ENCODE measurements at regions not wholly inside any gene's neighbourhood (a gene's known extent, or its start where the extent isn't known, plus 50 kb on each side); places are given as distances from the start of the nearest gene placed in this dataset.

DNA sequence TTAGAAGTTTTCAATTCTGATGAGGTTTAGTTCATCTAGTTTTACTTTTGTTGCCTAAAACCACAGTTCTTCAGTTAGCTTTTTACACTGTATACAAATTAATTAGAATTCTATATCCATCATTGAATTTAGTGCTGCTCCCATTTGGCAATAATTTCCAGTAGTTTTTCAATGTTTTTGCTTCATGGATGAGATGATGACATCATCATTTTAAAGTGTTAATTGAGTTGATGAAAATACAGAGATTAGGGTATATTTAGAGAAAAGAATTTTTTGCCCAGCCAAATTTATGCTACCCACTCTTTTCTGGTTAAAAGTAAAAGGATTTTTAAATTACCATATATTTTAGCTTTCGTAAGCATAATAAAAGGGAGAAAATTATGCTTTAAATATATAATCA is 323.8 kb downstream of the TMEM167A start:
- ChIA-PET POLR2A (ENCODE audit: low non-redundant PET) (no interaction called here), CTCF (no interaction called here)
- Histone ChIP-seq H3K4me1 (ENCODE audit: insufficient read depth, low read length, poor library complexity, severe bottlenecking) (peaks cover 16% of the 10 kb centered on the region), H3K27me3 (replicated peaks; ENCODE audit: insufficient read depth, low read depth, low read length, poor library complexity) (peaks cover 24% of the 10 kb centered on the region), H3K27ac (ENCODE audit: low read depth, low read length, poor library complexity, severe bottlenecking) (no peak overlapping the region), H3K36me3 (ENCODE audit: insufficient read depth, low read length, poor library complexity, severe bottlenecking) (no peaks in the 10 kb centered on the region), H3K9me3 (ENCODE audit: low read depth, low read length, poor library complexity, severe bottlenecking) (peaks cover 10% of the 10 kb centered on the region), H3K4me3 (ENCODE audit: low read depth, low read length, poor library complexity, severe bottlenecking) (no peak overlapping the region)
- TF ChIP-seq EZH2 (IDR thresholded peaks at IDR 0.05; ENCODE audit: borderline replicate concordance, low read depth, low read length, poor library complexity, severe bottlenecking): no peak
- no peak for TF ChIP-seq CTCF (conservative IDR thresholded peaks at IDR 0.05; ENCODE audit: low read depth, low read length)
- intact Hi-C loops (cut with micrococcal nuclease; ENCODE audit: unreplicated experiment): no loop called here
- no TSS peak for BruUV-seq (replicated peaks)
- no peak for DNase-seq (ENCODE audit: low spot score)

DNA sequence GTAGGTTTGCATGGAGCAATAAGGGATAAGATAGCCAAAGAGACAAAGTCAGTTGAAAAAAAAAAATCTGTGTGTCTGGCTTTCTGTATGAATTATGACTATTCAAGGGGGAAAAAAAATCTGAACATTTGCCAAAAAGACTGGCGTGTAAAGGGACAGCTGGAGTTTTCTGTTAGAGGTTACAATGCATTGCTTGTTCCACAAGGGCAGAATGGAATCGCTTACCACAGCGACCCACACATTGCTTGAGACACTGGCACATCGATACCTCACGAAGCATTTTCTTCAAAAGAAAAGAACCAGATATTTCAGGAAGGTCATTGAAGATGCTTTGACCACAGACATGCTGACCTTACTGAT is 327.8 kb downstream of the TMEM167A start:
- peak overlapping the region; percentile 18 for H3K4me3 ChIP-seq (ENCODE audit: low read depth, low read length, poor library complexity, severe bottlenecking)
- H3K27me3 ChIP-seq (replicated peaks; ENCODE audit: insufficient read depth, low read depth, low read length, poor library complexity): peaks cover 20% of the 10 kb centered on the region
- peak overlapping the region; percentile 64 for H3K27ac ChIP-seq (ENCODE audit: low read depth, low read length, poor library complexity, severe bottlenecking)
- no TSS peak for BruUV-seq (replicated peaks)
- intact Hi-C loops (cut with micrococcal nuclease; ENCODE audit: unreplicated experiment): loop anchor here (1.0 to 5.0 kb wide), 2 partner anchors 14 to 243 kb away; no protein-coding TSS in a partner anchor
- DNase-seq (ENCODE audit: low spot score): peak; percentile 94
- ChIA-PET CTCF (no interaction called here), POLR2A (ENCODE audit: low non-redundant PET) (interaction anchor here (0.7 kb wide), 1 partner anchor 584 kb away, joined by 5 read pairs; no protein-coding TSS in a partner anchor)
- TF ChIP-seq CTCF (conservative IDR thresholded peaks at IDR 0.05; ENCODE audit: low read depth, low read length) (no peak), EZH2 (IDR thresholded peaks at IDR 0.05; ENCODE audit: borderline replicate concordance, low read depth, low read length, poor library complexity, severe bottlenecking) (no peak)
- H3K9me3 ChIP-seq (ENCODE audit: low read depth, low read length, poor library complexity, severe bottlenecking): peaks cover 10% of the 10 kb centered on the region
- no peaks in the 10 kb centered on the region for H3K36me3 ChIP-seq (ENCODE audit: insufficient read depth, low read length, poor library complexity, severe bottlenecking)
- peaks cover 41% of the 10 kb centered on the region for H3K4me1 ChIP-seq (ENCODE audit: insufficient read depth, low read length, poor library complexity, severe bottlenecking)

DNA sequence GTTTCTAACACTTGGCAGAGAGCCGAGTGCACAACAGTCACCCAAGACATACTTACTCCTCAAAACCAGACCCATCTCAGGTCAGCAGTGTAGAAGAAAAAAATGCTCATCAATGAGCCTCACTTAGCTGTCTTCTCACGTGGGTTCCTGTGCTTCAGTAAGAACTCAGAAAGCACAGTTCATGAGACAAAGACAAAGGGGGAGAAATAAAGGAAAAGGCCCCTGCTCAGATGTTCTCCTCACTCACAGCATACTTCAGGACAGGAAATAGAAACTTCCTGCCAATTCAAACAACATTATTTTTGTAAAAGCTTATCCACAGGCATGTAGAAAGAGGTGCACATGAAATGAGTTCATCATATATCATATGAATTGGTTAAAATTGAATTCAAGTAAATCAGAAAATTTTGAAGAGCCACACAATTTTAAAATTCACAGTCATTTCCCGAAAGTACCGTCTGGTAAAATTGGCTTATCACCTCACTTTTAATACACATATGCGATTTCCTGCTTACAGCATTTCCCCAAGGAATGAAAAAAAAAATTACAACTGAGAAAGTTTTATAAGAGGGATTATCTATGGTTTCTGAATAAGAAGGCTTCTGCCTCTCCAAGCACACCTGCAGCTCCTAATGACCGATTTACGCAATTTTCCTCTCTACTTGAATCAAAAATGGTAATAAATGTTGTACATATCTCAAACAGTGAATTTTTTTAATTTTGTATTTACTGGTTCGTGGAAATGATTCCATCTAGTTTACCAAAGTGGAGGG is 328.3 kb downstream of the TMEM167A start:
- Histone ChIP-seq H3K27ac (ENCODE audit: low read depth, low read length, poor library complexity, severe bottlenecking) (peak overlapping the region; percentile 64), H3K4me3 (ENCODE audit: low read depth, low read length, poor library complexity, severe bottlenecking) (peak overlapping the region; percentile 18), H3K4me1 (ENCODE audit: insufficient read depth, low read length, poor library complexity, severe bottlenecking) (peaks cover 41% of the 10 kb centered on the region), H3K27me3 (replicated peaks; ENCODE audit: insufficient read depth, low read depth, low read length, poor library complexity) (peaks cover 17% of the 10 kb centered on the region), H3K36me3 (ENCODE audit: insufficient read depth, low read length, poor library complexity, severe bottlenecking) (no peaks in the 10 kb centered on the region), H3K9me3 (ENCODE audit: low read depth, low read length, poor library complexity, severe bottlenecking) (peaks cover 10% of the 10 kb centered on the region)
- POLR2A ChIA-PET (ENCODE audit: low non-redundant PET): interaction anchor here (0.7 kb wide), 1 partner anchor 583 kb away, joined by 5 read pairs; no protein-coding TSS in a partner anchor
- CTCF ChIA-PET: no interaction called here
- peak; percentile 95 for DNase-seq (ENCODE audit: low spot score)
- BruUV-seq (replicated peaks): no TSS peak
- intact Hi-C loops (cut with micrococcal nuclease; ENCODE audit: unreplicated experiment): loop anchor here (1.0 to 5.0 kb wide), 3 partner anchors 14 to 243 kb away; no protein-coding TSS in a partner anchor
- TF ChIP-seq EZH2 (IDR thresholded peaks at IDR 0.05; ENCODE audit: borderline replicate concordance, low read depth, low read length, poor library complexity, severe bottlenecking) (no peak), CTCF (conservative IDR thresholded peaks at IDR 0.05; ENCODE audit: low read depth, low read length) (no peak)

Data from A673 (cell line).